Right kidney (tissue), 1 donor: ENCODE measurements at regions not wholly inside any gene's neighbourhood (a gene's known extent, or its start where the extent isn't known, plus 50 kb on each side); places are given as distances from the start of the nearest gene placed in this dataset.
"Not testable (repeated sequence)": the region's sequence is repeated elsewhere in the genome, so short reads cannot be mapped to it uniquely, and the experiment has no call there.

Experiments used
- DNase-seq: peaks from one replicate; pipeline ENCODE4 v3.0.0-alpha.2; 2016

GRCh38 chr2:238600506-238601432 is 174.0 kb downstream of the ASB1 start:
- DNase-seq, result no peak

- no peak for DNase-seq
These were observed 174.9 kb downstream of the ASB1 start for GRCh38 chr2:238601433-238602222.

GRCh38 chr2:238602223-238602960 is 175.7 kb downstream of the ASB1 start:
- DNase-seq, result no peak

- DNase-seq, result no peak
These were observed 176.9 kb downstream of the ASB1 start for GRCh38 chr2:238603596-238603995.

- no peak for DNase-seq
These were observed 179.6 kb downstream of the ASB1 start for GRCh38 chr2:238606311-238606710.

GRCh38 chr2:238613610-238614009 is 186.9 kb downstream of the ASB1 start:
- DNase-seq, result no peak

GRCh38 chr2:238614376-238614775 is 187.6 kb downstream of the ASB1 start:
- no peak for DNase-seq

- no peak for DNase-seq
These were observed 188.5 kb downstream of the ASB1 start for GRCh38 chr2:238615187-238615586.

- DNase-seq, result no peak
These were observed 190.0 kb downstream of the ASB1 start for GRCh38 chr2:238616681-238617080.

GRCh38 chr2:238618494-238619283 is 192.0 kb downstream of the ASB1 start:
- not testable (repeated sequence) for DNase-seq

GRCh38 chr2:238627899-238628298 is 201.2 kb downstream of the ASB1 start:
- DNase-seq, result no peak

- DNase-seq, result no peak
These were observed 202.3 kb downstream of the ASB1 start for GRCh38 chr2:238629064-238629463.

GRCh38 chr2:238631491-238632180 is 204.9 kb downstream of the ASB1 start:
- DNase-seq, result no peak

GRCh38 chr2:238632181-238633060 is 205.7 kb downstream of the ASB1 start:
- DNase-seq, result no peak

GRCh38 chr2:238633426-238634328 is 206.9 kb downstream of the ASB1 start:
- no peak for DNase-seq

GRCh38 chr2:238634701-238635357 is 208.1 kb downstream of the ASB1 start:
- DNase-seq, result no peak

GRCh38 chr2:238635647-238636051 is 208.9 kb downstream of the ASB1 start:
- DNase-seq, result no peak

- no peak for DNase-seq
These were observed 209.7 kb downstream of the ASB1 start for GRCh38 chr2:238636269-238637073.
